ENCODE measurements at regions not wholly inside any gene's neighbourhood (a gene's known extent, or its start where the extent isn't known, plus 50 kb on each side); places are given as distances from the start of the nearest gene placed in this dataset.
A peak's percentile ranks its signal among the peaks of the same experiment; 100 is the strongest.

DNA sequence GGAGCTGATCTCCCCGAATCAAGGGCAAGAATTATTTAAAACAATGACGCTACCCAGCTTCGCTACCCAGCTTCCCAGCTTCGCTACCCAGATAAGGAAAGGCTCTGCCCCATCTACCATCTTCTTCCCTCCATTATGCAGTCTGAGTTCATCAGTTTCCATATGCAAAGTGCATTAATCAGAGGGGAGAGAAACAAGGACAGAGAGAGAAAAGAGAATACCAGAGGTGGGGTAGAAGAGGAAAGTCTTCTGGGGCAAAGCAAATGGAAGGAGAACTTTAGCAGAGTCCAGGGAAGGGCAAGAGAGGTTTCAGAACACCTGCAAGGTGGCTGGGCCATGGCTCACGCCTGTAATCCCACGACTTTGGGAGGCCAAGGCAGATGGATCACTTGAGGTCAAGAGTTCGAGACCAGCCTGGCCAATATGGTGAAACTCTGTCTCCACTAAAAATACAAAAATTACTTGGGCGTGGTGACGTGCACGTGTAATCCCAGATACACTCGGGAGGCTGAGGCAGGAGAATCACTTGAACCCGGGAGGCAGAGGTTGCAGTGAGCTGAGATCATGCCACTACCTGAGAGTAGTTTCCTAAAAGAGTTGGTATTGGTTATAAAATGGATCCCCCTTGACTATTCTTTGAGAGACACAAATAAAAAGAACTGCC is 70.4 kb upstream of the SPATA12 start:
- Histone ChIP-seq H3K27me3 (replicated peaks; ENCODE audit: insufficient read depth) (no peaks in the 10 kb centered on the region), H3K36me3 (no peaks in the 10 kb centered on the region), H3K4me1 (replicated peaks) (peaks cover 8% of the 10 kb centered on the region), H3K9me3 (no peaks in the 10 kb centered on the region), H3K4me3 (no peak overlapping the region), H3K27ac (peak overlapping the region in 1 of 2 donors; percentile 36)
- TF ChIP-seq POLR2A (IDR thresholded peaks at IDR 0.05) (no peak), POLR2AphosphoS5 (IDR thresholded peaks at IDR 0.05) (no peak)
- TF ChIP-seq, protein P1, sequence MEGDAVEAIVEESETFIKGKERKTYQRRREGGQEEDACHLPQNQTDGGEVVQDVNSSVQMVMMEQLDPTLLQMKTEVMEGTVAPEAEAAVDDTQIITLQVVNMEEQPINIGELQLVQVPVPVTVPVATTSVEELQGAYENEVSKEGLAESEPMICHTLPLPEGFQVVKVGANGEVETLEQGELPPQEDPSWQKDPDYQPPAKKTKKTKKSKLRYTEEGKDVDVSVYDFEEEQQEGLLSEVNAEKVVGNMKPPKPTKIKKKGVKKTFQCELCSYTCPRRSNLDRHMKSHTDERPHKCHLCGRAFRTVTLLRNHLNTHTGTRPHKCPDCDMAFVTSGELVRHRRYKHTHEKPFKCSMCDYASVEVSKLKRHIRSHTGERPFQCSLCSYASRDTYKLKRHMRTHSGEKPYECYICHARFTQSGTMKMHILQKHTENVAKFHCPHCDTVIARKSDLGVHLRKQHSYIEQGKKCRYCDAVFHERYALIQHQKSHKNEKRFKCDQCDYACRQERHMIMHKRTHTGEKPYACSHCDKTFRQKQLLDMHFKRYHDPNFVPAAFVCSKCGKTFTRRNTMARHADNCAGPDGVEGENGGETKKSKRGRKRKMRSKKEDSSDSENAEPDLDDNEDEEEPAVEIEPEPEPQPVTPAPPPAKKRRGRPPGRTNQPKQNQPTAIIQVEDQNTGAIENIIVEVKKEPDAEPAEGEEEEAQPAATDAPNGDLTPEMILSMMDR (IDR thresholded peaks at IDR 0.05) = no peak
- DNase-seq (ENCODE audit: low spot score) = no peak
- intact Hi-C loops (cut with DNase I) = loop anchor here (1.0 to 5.0 kb wide), 3 partner anchors 58 to 288 kb away; partner anchors contain the start of gene ARHGEF3
- WGBS = 61% methylated on average over 12 of the region's 12 CpGs

DNA sequence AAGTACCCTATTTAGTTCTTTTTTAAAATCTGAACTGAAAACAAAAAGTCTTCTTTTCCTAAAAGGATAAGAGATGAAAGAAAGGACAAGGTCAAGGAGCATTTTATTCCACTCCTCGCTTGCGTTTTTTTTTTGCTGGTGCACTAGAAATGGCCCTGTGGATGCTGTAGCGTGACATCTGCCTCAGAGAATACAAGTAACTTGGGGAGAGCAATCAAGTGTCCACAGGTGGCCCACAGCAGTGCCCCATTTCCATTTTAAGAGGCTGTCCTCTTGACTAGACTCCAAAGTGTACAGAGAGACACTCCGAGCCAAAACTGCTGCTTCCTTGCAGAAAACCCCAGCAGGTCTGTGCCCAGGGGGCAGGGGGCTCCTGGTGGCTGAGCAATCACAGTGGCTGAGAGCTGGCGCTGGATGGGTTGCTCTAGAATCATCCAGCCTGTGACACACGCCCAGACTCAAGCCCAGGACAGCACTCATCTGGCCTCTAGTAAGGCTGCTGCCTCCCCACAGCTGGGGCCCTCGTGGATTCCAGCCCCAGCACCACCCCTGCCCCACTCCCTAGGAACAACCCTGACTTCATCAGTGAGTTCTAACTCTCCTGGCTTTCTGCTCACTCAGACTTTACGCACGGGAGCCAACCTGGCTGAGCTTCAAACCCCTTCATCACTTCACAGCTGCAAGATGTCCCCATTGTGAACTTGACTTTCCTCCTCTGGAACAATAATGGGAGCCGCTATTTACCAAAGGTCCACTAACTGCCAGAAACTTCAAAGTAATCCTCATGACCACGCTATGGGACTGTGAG is 71.1 kb upstream of the SPATA12 start:
- TF ChIP-seq POLR2A (IDR thresholded peaks at IDR 0.05) (no peak), POLR2AphosphoS5 (IDR thresholded peaks at IDR 0.05) (peak; percentile 48)
- TF ChIP-seq, protein P1 (IDR thresholded peaks at IDR 0.05) = no peak
- no peak for DNase-seq (ENCODE audit: low spot score)
- 23% methylated on average over 11 of the region's 11 CpGs for WGBS
- H3K4me3 ChIP-seq = no peak overlapping the region
- H3K4me1 ChIP-seq (replicated peaks) = peaks cover 8% of the 10 kb centered on the region
- peak overlapping the region; percentile 2 to 41 for H3K27ac ChIP-seq
- H3K27me3 ChIP-seq (replicated peaks; ENCODE audit: insufficient read depth) = no peaks in the 10 kb centered on the region
- intact Hi-C loops (cut with DNase I) = loop anchor here (1.0 to 5.0 kb wide), 3 partner anchors 57 to 287 kb away; partner anchors contain the start of gene ARHGEF3
- H3K9me3 ChIP-seq = no peaks in the 10 kb centered on the region
- no peaks in the 10 kb centered on the region for H3K36me3 ChIP-seq

GRCh38 chr3:56988458-56989168 is 71.9 kb upstream of the SPATA12 start:
- Histone ChIP-seq H3K4me1 (replicated peaks) (peaks cover 8% of the 10 kb centered on the region), H3K9me3 (no peaks in the 10 kb centered on the region), H3K4me3 (no peak overlapping the region), H3K27me3 (replicated peaks; ENCODE audit: insufficient read depth) (no peaks in the 10 kb centered on the region), H3K27ac (peak overlapping the region in 1 of 2 donors; percentile 41), H3K36me3 (no peaks in the 10 kb centered on the region)
- intact Hi-C loops (cut with DNase I) = loop anchor here (1.0 to 5.0 kb wide), 3 partner anchors 56 to 286 kb away; partner anchors contain the start of gene ARHGEF3
- TF ChIP-seq POLR2A (IDR thresholded peaks at IDR 0.05) = no peak
- TF ChIP-seq POLR2AphosphoS5 (IDR thresholded peaks at IDR 0.05) = peak; percentile 43
- TF ChIP-seq, protein P1 (IDR thresholded peaks at IDR 0.05) = peak; percentile 62 to 91 (median 86)
- DNase-seq (ENCODE audit: low spot score) = peak; percentile 83
- WGBS = 9% methylated on average over 10 of the region's 10 CpGs

DNA sequence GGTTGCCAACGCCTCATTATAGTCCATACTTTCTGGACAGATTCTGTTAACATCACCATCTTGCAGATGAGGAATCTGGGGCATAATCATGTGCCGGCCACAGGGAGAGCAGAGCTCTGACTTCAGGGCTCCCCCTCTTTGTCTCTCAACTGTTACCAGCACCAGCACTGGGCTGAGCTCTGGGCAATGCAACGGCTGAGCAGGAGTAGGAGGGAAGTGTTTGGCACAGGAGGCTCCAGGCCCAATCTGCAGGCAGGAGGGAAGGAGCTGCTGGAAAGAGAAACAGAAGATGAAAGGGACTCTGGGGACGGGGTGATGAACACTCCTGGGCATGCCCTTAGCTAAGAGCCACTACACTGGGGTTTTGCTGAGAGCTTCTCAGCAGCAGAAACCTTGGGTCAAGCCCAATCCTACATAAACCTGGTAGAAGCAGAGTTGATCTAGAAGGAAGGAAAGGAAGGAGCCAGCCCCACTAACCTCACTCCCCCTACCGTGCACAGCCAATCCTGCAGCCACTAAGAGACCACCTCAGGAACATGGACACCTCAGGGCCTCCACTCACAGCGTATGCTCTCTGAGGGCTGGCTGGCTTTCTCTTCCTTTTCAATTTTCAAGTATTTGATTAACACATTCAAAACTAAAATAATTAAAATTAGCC is 73.1 kb upstream of the SPATA12 start:
- DNase-seq (ENCODE audit: low spot score) = no peak
- H3K27ac ChIP-seq = no peak overlapping the region
- no peaks in the 10 kb centered on the region for H3K9me3 ChIP-seq
- TF ChIP-seq POLR2AphosphoS5 (IDR thresholded peaks at IDR 0.05) = no peak
- TF ChIP-seq, protein P1 (IDR thresholded peaks at IDR 0.05) = no peak
- no peak for TF ChIP-seq POLR2A (IDR thresholded peaks at IDR 0.05)
- WGBS = 77% methylated on average over 6 of the region's 6 CpGs
- H3K27me3 ChIP-seq (replicated peaks; ENCODE audit: insufficient read depth) = no peaks in the 10 kb centered on the region
- no peak overlapping the region for H3K4me3 ChIP-seq
- H3K36me3 ChIP-seq = no peaks in the 10 kb centered on the region
- intact Hi-C loops (cut with DNase I) = loop anchor here (5.0 kb wide), 1 partner anchor 55 kb away; no protein-coding TSS in a partner anchor
- H3K4me1 ChIP-seq (replicated peaks) = peaks cover 8% of the 10 kb centered on the region

All from prostate gland (tissue), 2 donors.